SK-N-SH (cell line): ENCODE measurements at regions not wholly inside any gene's neighbourhood (a gene's known extent, or its start where the extent isn't known, plus 50 kb on each side); places are given as distances from the start of the nearest gene placed in this dataset.
"Not testable (repeated sequence)": the region's sequence is repeated elsewhere in the genome, so short reads cannot be mapped to it uniquely, and the experiment has no call there.

Experiments used
- CTCF ChIA-PET: fragments of 300-600, 350-600 bp; formaldehyde crosslinking; extraction: SDS; loops from one replicate; lab custom pipeline; 2021; lab: Yijun Ruan, JAX
- POLR2A ChIA-PET: fragments of 350-600 bp; sonication (Branson Sonifier 250); formaldehyde crosslinking; extraction: SDS; loops from one replicate; lab custom pipeline; 2020; ENCODE audit warnings: antibody characterized with exemption, inconsistent platforms; lab: Yijun Ruan, JAX
- DNase-seq: peaks from one replicate; pipeline ENCODE4 v3.0.0; 2012
- H2AFZ ChIP-seq: fragments of 200-600 bp; sonication (generic); 2 replicates; pipeline ENCODE4 v1.8.1; 2016; ENCODE audit warnings: antibody characterized with exemption, mild to moderate bottlenecking, low read depth
- H3F3A ChIP-seq: fragments of 200-600 bp; sonication (generic); replicated peaks from 2 replicates; pipeline ENCODE3; 2016; ENCODE audit warnings: antibody characterized with exemption, mild to moderate bottlenecking; ENCODE audit not compliant: insufficient read depth
- H3K27ac ChIP-seq, 2 experiments: fragments of 200-500 bp in 1 of 2; fragments of 200-600 bp in 1 of 2; sonication (Bioruptor generic) in 1 of 2; sonication (generic), shearing (Covaris generic) in 1 of 2; 2 replicates each; pipeline versions ENCODE4 v1.5.1 to v1.6.1; 2014 to 2016; ENCODE audit warnings: low read depth in 2 of 2, inconsistent platforms in 1 of 2, low read length in 1 of 2, mild to moderate bottlenecking in 1 of 2, mixed read lengths in 1 of 2
- H3K27me3 ChIP-seq: fragments of 200-600 bp; sonication (generic), shearing (Covaris generic); 2 replicates; pipeline ENCODE4 v1.6.1; 2016; ENCODE audit warnings: mixed run types; ENCODE audit not compliant: insufficient read depth
- H3K36me3 ChIP-seq, 2 experiments: fragments of 200-500 bp in 1 of 2; fragments of 200-600 bp in 1 of 2; sonication (Bioruptor generic) in 1 of 2; sonication (generic) in 1 of 2; replicated peaks in 1 of 2; 2 replicates each; pipeline versions ENCODE3 to v1.5.1; 2014 to 2016; ENCODE audit warnings: low read length in 1 of 2, mild to moderate bottlenecking in 1 of 2; ENCODE audit not compliant: insufficient read depth in 2 of 2, control insufficient read depth in 1 of 2
- H3K4me1 ChIP-seq, 2 experiments: fragments of 200-500 bp in 1 of 2; fragments of 200-600 bp in 1 of 2; sonication (Bioruptor generic) in 1 of 2; sonication (generic), shearing (Covaris generic) in 1 of 2; 2 replicates each; pipeline versions ENCODE4 v1.5.1 to v1.6.1; 2014 to 2016; ENCODE audit warnings: low read depth in 1 of 2, low read length in 1 of 2, mixed run types in 1 of 2; ENCODE audit not compliant: insufficient read depth in 2 of 2, control insufficient read depth in 1 of 2
- H3K4me2 ChIP-seq: fragments of 200-600 bp; sonication (generic), shearing (Covaris generic); 2 replicates; pipeline ENCODE4 v1.6.1; 2017; ENCODE audit warnings: mixed run types
- H3K4me3 ChIP-seq, 2 experiments: fragments of 200-500 bp in 1 of 2; fragments of 200-600 bp in 1 of 2; sonication (Bioruptor generic) in 1 of 2; sonication (generic), shearing (Covaris generic) in 1 of 2; 2 replicates each; pipeline versions ENCODE4 v1.5.1 to v1.8.1; 2014 to 2016; ENCODE audit warnings: low read depth in 2 of 2, inconsistent platforms in 1 of 2, low read length in 1 of 2, mild to moderate bottlenecking in 1 of 2, mixed read lengths in 1 of 2, moderate library complexity in 1 of 2
- H3K79me2 ChIP-seq: fragments of 200-600 bp; sonication (generic); 2 replicates; pipeline ENCODE4 v1.8.1; 2017; ENCODE audit warnings: mild to moderate bottlenecking; ENCODE audit not compliant: insufficient read depth
- H3K9ac ChIP-seq: fragments of 200-600 bp; sonication (generic); 2 replicates; pipeline ENCODE4 v1.6.1; 2017; ENCODE audit warnings: mixed run types
- H3K9me2 ChIP-seq: fragments of 200-600 bp; sonication (generic); 2 replicates; pipeline ENCODE4 v1.6.1; 2017; ENCODE audit warnings: mixed run types
- H3K9me3 ChIP-seq: fragments of 200-600 bp; sonication (generic); 2 replicates; pipeline ENCODE4 v1.6.1; 2017; ENCODE audit warnings: mixed run types, mild to moderate bottlenecking, moderate library complexity
- H4K20me1 ChIP-seq: fragments of 200-600 bp; sonication (generic); 2 replicates; pipeline ENCODE4 v1.6.1; 2017; ENCODE audit warnings: mild to moderate bottlenecking, mixed run types; ENCODE audit not compliant: insufficient read depth
- CTCF ChIP-seq: fragments of 200-600 bp; sonication (generic); IDR thresholded peaks from 2 replicates; pipeline ENCODE4 v1.6.1; 2017; ENCODE audit warnings: antibody characterized with exemption, mild to moderate bottlenecking, moderate library complexity
- EP300 ChIP-seq, 2 experiments: IDR thresholded peaks; 2 replicates each; pipeline versions ENCODE4 v1.4.0 to v1.6.1; 2012; ENCODE audit warnings: borderline replicate concordance in 1 of 2, low read depth in 1 of 2, low read length in 1 of 2
- EZH2phosphoT487 ChIP-seq: fragments of 200-600 bp; sonication (generic); IDR thresholded peaks from 2 replicates; pipeline ENCODE4 v1.6.1; 2017; ENCODE audit warnings: low read depth, mixed run types, mild to moderate bottlenecking, antibody characterized with exemption, moderate library complexity, borderline replicate concordance
- FOSL2 ChIP-seq: IDR thresholded peaks from 2 replicates; pipeline ENCODE4 v1.4.0; 2012; ENCODE audit warnings: low read depth, mild to moderate bottlenecking, moderate library complexity, borderline replicate concordance
- GABPA ChIP-seq: IDR thresholded peaks from 2 replicates; pipeline ENCODE4 v1.4.0; 2012; ENCODE audit warnings: low read depth, mild to moderate bottlenecking
- IRF3 ChIP-seq: fragments of 150-350 bp; IDR thresholded peaks from 2 replicates; pipeline ENCODE4 v1.6.1; 2016; ENCODE audit warnings: mild to moderate bottlenecking, low read depth, low read length
- JUND ChIP-seq: IDR thresholded peaks from 2 replicates; pipeline ENCODE4 v1.4.0; 2012
- MEF2A ChIP-seq: IDR thresholded peaks from 2 replicates; pipeline ENCODE4 v1.4.0; 2012; ENCODE audit warnings: low read depth, borderline replicate concordance
- NRF1 ChIP-seq: IDR thresholded peaks from 2 replicates; pipeline ENCODE4 v1.6.1; 2012; ENCODE audit warnings: low read depth, mild to moderate bottlenecking, low read length
- POLR2AphosphoS5 ChIP-seq: IDR thresholded peaks from 2 replicates; pipeline ENCODE4 v1.6.1; 2012; ENCODE audit warnings: low read depth, low read length
- RXRA ChIP-seq: IDR thresholded peaks from 2 replicates; pipeline ENCODE4 v1.4.0; 2012; ENCODE audit warnings: low read depth, mild to moderate bottlenecking, borderline replicate concordance
- SIN3A ChIP-seq: IDR thresholded peaks from 2 replicates; pipeline ENCODE4 v1.6.1; 2012; ENCODE audit warnings: low read depth, mild to moderate bottlenecking, low read length, moderate library complexity, borderline replicate concordance
- TAF1 ChIP-seq: IDR thresholded peaks from 2 replicates; pipeline ENCODE4 v1.6.1; 2012; ENCODE audit warnings: low read depth, mild to moderate bottlenecking, low read length, moderate library complexity, borderline replicate concordance
- TEAD4 ChIP-seq: IDR thresholded peaks from 2 replicates; pipeline ENCODE4 v1.4.0; 2012; ENCODE audit warnings: mild to moderate bottlenecking, borderline replicate concordance; ENCODE audit not compliant: insufficient read depth
- USF1 ChIP-seq: IDR thresholded peaks from 2 replicates; pipeline ENCODE4 v1.4.0; 2012; ENCODE audit warnings: low read depth, borderline replicate concordance
- USF2 ChIP-seq: fragments of 150-350 bp; IDR thresholded peaks from 2 replicates; pipeline ENCODE4 v1.6.1; 2017; ENCODE audit warnings: antibody characterized with exemption, low read length, low read depth, borderline replicate concordance
- YY1 ChIP-seq: IDR thresholded peaks from 2 replicates; pipeline ENCODE4 v1.4.0; 2012; ENCODE audit warnings: low read depth, mild to moderate bottlenecking

GRCh38 chr2:47964722-47965434 is 58.6 kb upstream of the FBXO11 start (continued):
- TF ChIP-seq TAF1 (no peak), NRF1 (no peak)

- H3K27me3 ChIP-seq, DNase-seq, POLR2A ChIA-PET, H3K27ac ChIP-seq, H3K9ac ChIP-seq, H3K4me1 ChIP-seq, H3K9me2 ChIP-seq, H3K9me3 ChIP-seq, H3K36me3 ChIP-seq, H3K79me2 ChIP-seq, H4K20me1 ChIP-seq, H2AFZ ChIP-seq, CTCF ChIA-PET, H3K4me3 ChIP-seq, H3F3A ChIP-seq, H3K4me2 ChIP-seq: not testable (repeated sequence)
These were observed 70.4 kb upstream of the FBXO11 start for GRCh38 chr2:47976728-47977127.

GRCh38 chr2:47984041-47984440 is 77.7 kb upstream of the FBXO11 start:
- Histone ChIP-seq H3K4me2 (no peak overlapping the region), H3K9me3 (no peaks in the 10 kb centered on the region), H4K20me1 (no peaks in the 10 kb centered on the region), H3K9ac (no peak overlapping the region)
- DNase-seq: no peak
- TF ChIP-seq USF2 (no peak), YY1 (no peak), GABPA (no peak), IRF3 (no peak), EP300 (IDR thresholded peaks at IDR 0.05; ENCODE audit: borderline replicate concordance in 1 of 2, low read depth in 1 of 2, low read length in 1 of 2) (no peak), RXRA (no peak), FOSL2 (no peak), SIN3A (no peak), MEF2A (no peak), CTCF (no peak), EZH2phosphoT487 (no peak), JUND (no peak), TEAD4 (no peak), POLR2AphosphoS5 (no peak), USF1 (no peak)
- TF ChIP-seq, all 33 proteins: peak for 0
- Histone ChIP-seq H2AFZ (no peak overlapping the region), H3K9me2 (no peaks in the 10 kb centered on the region), H3F3A (no peaks in the 10 kb centered on the region), H3K27me3 (peaks cover 5% of the 10 kb centered on the region; the same call in 1 of the 2 replicates), H3K36me3 (no peaks in the 10 kb centered on the region), H3K27ac (no peak overlapping the region), H3K4me1 (no peaks in the 10 kb centered on the region), H3K79me2 (no peaks in the 10 kb centered on the region), H3K4me3 (no peak overlapping the region)
- ChIA-PET CTCF (interaction anchor here (1.1 to 1.4 kb wide), 2 partner anchors 14 to 16 kb away, joined by 3 read pairs; no protein-coding TSS in a partner anchor), POLR2A (no interaction called here)
